ENCODE measurements at regions not wholly inside any gene's neighbourhood (a gene's known extent, or its start where the extent isn't known, plus 50 kb on each side); places are given as distances from the start of the nearest gene placed in this dataset.
A peak's percentile ranks its signal among the peaks of the same experiment; 100 is the strongest.
"Not testable (repeated sequence)": the region's sequence is repeated elsewhere in the genome, so short reads cannot be mapped to it uniquely, and the experiment has no call there.

DNA sequence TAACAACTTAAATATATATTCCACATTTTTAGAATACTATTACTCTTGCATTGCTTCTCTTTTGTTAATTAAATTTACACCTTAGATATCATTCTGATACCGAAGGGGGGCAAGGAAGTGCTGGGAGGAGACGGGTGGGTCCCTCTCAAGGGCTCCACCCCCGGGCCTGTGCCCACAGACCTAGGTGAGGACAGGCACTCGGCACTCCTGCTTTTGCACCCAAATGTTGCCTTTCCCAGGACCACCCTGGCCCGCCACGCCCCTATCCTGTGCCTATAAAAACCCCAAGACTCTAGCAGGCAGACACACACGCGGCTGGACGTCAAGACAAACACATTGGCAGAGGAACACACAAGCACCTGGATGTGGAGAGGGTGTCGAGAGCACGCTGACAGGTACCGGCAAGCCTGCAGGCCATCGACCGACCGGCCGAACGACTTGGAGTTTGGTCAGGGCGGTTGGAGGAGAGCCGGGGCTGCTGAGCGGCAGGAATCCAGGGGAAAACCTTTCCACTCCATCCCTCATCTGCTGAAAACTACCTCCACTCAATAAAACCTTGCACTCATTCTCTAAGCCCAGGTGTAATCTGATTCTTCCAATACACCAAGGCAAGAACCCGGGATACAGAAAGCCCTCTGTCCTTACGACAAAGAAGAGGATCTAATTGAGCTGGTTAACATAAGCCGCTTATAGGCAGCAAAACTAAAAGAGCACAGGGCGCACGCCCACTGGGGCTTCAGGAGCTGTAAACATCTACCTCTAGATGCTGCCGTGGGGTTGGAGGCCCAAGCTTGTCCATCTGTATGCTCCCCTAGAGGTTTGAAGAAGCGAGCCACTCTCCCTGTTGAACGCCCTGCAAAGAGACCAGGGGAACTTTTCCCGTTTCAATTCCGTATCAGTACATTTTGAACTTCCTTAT lies 197.4 kb upstream of the PRSS16 start:
- Mint-ChIP-seq H3K27me3 (ENCODE audit: low read depth) (no peaks in the 10 kb centered on the region), H3K36me3 (no peaks in the 10 kb centered on the region; the same call in 1 of the 2 replicates), H3K9me3 (peaks cover 9% of the 10 kb centered on the region), H3K4me3 (peak overlapping the region; percentile 33), H3K27ac (no peak overlapping the region), H3K4me1 (peaks cover 8% of the 10 kb centered on the region)
- ChIA-PET POLR2A (no interaction called here), CTCF (interaction anchor here (0.6 to 1.6 kb wide), 4 partner anchors 9 to 77 kb away, joined by 3 to 4 read pairs (median 3); no protein-coding TSS in a partner anchor)
- TF ChIP-seq, protein P1, sequence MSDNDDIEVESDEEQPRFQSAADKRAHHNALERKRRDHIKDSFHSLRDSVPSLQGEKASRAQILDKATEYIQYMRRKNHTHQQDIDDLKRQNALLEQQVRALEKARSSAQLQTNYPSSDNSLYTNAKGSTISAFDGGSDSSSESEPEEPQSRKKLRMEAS (CRISPR knock-in tag; IDR thresholded peaks at IDR 0.05), result peak; percentile 74
- TF ChIP-seq ZNF219 (CRISPR knock-in tag; IDR thresholded peaks at IDR 0.05; ENCODE audit: borderline replicate concordance), result no peak
- DNase-seq (ENCODE audit: low spot score), result peak; percentile 22
- peak; percentile 79 for ATAC-seq

DNA sequence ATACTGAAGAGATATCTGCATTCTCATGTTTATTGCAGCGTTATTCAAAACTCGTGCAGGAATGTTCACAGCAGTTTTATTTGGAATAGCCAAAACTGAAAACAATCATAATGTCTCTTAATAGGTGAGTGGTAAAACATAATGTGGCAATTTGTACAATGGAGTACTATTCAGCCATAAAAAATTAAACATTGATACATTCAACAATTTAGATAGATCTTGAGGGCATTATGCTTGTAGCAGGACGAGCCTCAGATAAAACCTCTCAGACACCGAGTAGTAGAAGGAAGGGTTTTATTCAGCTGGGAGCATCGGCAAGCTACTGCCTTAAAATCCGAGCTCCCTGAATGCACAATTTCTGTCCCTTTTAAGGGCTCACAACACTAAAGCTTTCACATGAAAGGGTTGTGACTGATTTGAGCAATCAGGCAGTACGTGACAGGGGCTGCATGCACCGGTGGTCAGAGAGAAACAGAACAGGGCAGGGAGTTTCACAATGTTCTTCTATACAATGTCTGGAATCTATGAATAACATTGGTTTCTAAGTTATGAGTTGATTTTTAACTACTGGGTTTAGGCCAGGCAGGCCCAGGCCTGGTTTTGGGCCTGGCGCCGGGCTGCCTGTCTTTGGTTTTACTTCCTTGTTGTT lies 195.3 kb upstream of the PRSS16 start:
- CTCF ChIA-PET; H3K27ac Mint-ChIP-seq; POLR2A ChIA-PET; H3K27me3 Mint-ChIP-seq (ENCODE audit: low read depth); ATAC-seq; H3K36me3 Mint-ChIP-seq; H3K4me1 Mint-ChIP-seq; H3K9me3 Mint-ChIP-seq; DNase-seq (ENCODE audit: low spot score); H3K4me3 Mint-ChIP-seq: not testable (repeated sequence)

DNA sequence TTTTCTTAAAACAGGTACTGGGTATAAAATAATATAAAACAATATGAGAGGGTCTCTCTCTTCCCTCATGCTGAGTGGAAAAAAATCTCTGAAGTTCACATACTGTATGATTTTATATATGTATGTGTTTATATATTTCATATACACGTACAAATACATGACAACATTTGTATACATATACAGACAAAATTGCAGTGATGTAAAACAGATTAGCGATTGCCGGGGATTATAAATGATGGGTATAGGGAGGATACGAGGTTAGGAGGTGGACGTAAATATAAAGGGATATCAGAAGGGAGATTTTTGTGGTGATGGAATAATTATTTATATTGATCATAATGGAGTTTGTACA lies 194.8 kb upstream of the PRSS16 start:
- ChIA-PET CTCF (no interaction called here), POLR2A (no interaction called here)
- no peak for ATAC-seq
- no peak for DNase-seq (ENCODE audit: low spot score)
- H3K4me3 Mint-ChIP-seq, result no peak overlapping the region
- 0 out of 2 replicates have a peak, but pooled peaks cover 6% of the 10 kb centered on the region for H3K27me3 Mint-ChIP-seq (ENCODE audit: low read depth)
- H3K9me3 Mint-ChIP-seq, result no peaks in the 10 kb centered on the region
- H3K4me1 Mint-ChIP-seq, result peaks cover 8% of the 10 kb centered on the region
- H3K36me3 Mint-ChIP-seq, result no peaks in the 10 kb centered on the region
- H3K27ac Mint-ChIP-seq, result no peak overlapping the region
- TF ChIP-seq ZNF396 (CRISPR knock-in tag; IDR thresholded peaks at IDR 0.05; ENCODE audit: borderline replicate concordance) (no peak), NFE2L1 (CRISPR knock-in tag; IDR thresholded peaks at IDR 0.05) (no peak), TCF7 (CRISPR knock-in tag; IDR thresholded peaks at IDR 0.05; ENCODE audit: low read depth) (no peak), FOXP1 (CRISPR knock-in tag; IDR thresholded peaks at IDR 0.05; ENCODE audit: borderline replicate concordance) (no peak), ELF4 (CRISPR knock-in tag; IDR thresholded peaks at IDR 0.05; ENCODE audit: low read depth) (no peak), CREB1 (CRISPR knock-in tag; IDR thresholded peaks at IDR 0.05) (no peak)
- TF ChIP-seq, protein P2, sequence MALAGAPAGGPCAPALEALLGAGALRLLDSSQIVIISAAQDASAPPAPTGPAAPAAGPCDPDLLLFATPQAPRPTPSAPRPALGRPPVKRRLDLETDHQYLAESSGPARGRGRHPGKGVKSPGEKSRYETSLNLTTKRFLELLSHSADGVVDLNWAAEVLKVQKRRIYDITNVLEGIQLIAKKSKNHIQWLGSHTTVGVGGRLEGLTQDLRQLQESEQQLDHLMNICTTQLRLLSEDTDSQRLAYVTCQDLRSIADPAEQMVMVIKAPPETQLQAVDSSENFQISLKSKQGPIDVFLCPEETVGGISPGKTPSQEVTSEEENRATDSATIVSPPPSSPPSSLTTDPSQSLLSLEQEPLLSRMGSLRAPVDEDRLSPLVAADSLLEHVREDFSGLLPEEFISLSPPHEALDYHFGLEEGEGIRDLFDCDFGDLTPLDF (CRISPR knock-in tag; IDR thresholded peaks at IDR 0.05), result no peak
- TF ChIP-seq, protein P3, sequence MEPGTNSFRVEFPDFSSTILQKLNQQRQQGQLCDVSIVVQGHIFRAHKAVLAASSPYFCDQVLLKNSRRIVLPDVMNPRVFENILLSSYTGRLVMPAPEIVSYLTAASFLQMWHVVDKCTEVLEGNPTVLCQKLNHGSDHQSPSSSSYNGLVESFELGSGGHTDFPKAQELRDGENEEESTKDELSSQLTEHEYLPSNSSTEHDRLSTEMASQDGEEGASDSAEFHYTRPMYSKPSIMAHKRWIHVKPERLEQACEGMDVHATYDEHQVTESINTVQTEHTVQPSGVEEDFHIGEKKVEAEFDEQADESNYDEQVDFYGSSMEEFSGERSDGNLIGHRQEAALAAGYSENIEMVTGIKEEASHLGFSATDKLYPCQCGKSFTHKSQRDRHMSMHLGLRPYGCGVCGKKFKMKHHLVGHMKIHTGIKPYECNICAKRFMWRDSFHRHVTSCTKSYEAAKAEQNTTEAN (CRISPR knock-in tag; IDR thresholded peaks at IDR 0.05), result no peak
- TF ChIP-seq, protein P4, sequence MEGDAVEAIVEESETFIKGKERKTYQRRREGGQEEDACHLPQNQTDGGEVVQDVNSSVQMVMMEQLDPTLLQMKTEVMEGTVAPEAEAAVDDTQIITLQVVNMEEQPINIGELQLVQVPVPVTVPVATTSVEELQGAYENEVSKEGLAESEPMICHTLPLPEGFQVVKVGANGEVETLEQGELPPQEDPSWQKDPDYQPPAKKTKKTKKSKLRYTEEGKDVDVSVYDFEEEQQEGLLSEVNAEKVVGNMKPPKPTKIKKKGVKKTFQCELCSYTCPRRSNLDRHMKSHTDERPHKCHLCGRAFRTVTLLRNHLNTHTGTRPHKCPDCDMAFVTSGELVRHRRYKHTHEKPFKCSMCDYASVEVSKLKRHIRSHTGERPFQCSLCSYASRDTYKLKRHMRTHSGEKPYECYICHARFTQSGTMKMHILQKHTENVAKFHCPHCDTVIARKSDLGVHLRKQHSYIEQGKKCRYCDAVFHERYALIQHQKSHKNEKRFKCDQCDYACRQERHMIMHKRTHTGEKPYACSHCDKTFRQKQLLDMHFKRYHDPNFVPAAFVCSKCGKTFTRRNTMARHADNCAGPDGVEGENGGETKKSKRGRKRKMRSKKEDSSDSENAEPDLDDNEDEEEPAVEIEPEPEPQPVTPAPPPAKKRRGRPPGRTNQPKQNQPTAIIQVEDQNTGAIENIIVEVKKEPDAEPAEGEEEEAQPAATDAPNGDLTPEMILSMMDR (IDR thresholded peaks at IDR 0.05), result no peak
- TF ChIP-seq, protein P5, sequence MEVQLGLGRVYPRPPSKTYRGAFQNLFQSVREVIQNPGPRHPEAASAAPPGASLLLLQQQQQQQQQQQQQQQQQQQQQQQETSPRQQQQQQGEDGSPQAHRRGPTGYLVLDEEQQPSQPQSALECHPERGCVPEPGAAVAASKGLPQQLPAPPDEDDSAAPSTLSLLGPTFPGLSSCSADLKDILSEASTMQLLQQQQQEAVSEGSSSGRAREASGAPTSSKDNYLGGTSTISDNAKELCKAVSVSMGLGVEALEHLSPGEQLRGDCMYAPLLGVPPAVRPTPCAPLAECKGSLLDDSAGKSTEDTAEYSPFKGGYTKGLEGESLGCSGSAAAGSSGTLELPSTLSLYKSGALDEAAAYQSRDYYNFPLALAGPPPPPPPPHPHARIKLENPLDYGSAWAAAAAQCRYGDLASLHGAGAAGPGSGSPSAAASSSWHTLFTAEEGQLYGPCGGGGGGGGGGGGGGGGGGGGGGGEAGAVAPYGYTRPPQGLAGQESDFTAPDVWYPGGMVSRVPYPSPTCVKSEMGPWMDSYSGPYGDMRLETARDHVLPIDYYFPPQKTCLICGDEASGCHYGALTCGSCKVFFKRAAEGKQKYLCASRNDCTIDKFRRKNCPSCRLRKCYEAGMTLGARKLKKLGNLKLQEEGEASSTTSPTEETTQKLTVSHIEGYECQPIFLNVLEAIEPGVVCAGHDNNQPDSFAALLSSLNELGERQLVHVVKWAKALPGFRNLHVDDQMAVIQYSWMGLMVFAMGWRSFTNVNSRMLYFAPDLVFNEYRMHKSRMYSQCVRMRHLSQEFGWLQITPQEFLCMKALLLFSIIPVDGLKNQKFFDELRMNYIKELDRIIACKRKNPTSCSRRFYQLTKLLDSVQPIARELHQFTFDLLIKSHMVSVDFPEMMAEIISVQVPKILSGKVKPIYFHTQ (CRISPR knock-in tag; IDR thresholded peaks at IDR 0.05), result no peak
- TF ChIP-seq, protein P6, sequence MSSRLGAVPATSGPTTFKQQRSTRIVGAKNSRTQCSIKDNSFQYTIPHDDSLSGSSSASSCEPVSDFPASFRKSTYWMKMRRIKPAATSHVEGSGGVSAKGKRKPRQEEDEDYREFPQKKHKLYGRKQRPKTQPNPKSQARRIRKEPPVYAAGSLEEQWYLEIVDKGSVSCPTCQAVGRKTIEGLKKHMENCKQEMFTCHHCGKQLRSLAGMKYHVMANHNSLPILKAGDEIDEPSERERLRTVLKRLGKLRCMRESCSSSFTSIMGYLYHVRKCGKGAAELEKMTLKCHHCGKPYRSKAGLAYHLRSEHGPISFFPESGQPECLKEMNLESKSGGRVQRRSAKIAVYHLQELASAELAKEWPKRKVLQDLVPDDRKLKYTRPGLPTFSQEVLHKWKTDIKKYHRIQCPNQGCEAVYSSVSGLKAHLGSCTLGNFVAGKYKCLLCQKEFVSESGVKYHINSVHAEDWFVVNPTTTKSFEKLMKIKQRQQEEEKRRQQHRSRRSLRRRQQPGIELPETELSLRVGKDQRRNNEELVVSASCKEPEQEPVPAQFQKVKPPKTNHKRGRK (CRISPR knock-in tag; IDR thresholded peaks at IDR 0.05; ENCODE audit: borderline replicate concordance), result no peak
- TF ChIP-seq, protein P7, sequence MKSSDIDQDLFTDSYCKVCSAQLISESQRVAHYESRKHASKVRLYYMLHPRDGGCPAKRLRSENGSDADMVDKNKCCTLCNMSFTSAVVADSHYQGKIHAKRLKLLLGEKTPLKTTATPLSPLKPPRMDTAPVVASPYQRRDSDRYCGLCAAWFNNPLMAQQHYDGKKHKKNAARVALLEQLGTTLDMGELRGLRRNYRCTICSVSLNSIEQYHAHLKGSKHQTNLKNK (CRISPR knock-in tag; IDR thresholded peaks at IDR 0.05), result no peak
- TF ChIP-seq, protein P8, sequence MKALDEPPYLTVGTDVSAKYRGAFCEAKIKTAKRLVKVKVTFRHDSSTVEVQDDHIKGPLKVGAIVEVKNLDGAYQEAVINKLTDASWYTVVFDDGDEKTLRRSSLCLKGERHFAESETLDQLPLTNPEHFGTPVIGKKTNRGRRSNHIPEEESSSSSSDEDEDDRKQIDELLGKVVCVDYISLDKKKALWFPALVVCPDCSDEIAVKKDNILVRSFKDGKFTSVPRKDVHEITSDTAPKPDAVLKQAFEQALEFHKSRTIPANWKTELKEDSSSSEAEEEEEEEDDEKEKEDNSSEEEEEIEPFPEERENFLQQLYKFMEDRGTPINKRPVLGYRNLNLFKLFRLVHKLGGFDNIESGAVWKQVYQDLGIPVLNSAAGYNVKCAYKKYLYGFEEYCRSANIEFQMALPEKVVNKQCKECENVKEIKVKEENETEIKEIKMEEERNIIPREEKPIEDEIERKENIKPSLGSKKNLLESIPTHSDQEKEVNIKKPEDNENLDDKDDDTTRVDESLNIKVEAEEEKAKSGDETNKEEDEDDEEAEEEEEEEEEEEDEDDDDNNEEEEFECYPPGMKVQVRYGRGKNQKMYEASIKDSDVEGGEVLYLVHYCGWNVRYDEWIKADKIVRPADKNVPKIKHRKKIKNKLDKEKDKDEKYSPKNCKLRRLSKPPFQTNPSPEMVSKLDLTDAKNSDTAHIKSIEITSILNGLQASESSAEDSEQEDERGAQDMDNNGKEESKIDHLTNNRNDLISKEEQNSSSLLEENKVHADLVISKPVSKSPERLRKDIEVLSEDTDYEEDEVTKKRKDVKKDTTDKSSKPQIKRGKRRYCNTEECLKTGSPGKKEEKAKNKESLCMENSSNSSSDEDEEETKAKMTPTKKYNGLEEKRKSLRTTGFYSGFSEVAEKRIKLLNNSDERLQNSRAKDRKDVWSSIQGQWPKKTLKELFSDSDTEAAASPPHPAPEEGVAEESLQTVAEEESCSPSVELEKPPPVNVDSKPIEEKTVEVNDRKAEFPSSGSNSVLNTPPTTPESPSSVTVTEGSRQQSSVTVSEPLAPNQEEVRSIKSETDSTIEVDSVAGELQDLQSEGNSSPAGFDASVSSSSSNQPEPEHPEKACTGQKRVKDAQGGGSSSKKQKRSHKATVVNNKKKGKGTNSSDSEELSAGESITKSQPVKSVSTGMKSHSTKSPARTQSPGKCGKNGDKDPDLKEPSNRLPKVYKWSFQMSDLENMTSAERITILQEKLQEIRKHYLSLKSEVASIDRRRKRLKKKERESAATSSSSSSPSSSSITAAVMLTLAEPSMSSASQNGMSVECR (CRISPR knock-in tag; IDR thresholded peaks at IDR 0.05; ENCODE audit: borderline replicate concordance), result no peak

Measured in WTC11 (cell line).